HG02852 (cell line): ENCODE measurements at regions not wholly inside any gene's neighbourhood (a gene's known extent, or its start where the extent isn't known, plus 50 kb on each side); places are given as distances from the start of the nearest gene placed in this dataset.
"Not testable (repeated sequence)": the region's sequence is repeated elsewhere in the genome, so short reads cannot be mapped to it uniquely, and the experiment has no call there.

Experiments
- ATAC-seq: cut with Tn5 transposase; IDR thresholded peaks from one replicate; pipeline ENCODE4 v1.9.1; 2021; ENCODE audit warnings: mild to moderate bottlenecking, moderate library complexity; ENCODE audit not compliant: unreplicated experiment

GRCh38 chr14:97946641-97947040 is 1149.5 kb downstream of the VRK1 start:
- ATAC-seq = no peak

DNA sequence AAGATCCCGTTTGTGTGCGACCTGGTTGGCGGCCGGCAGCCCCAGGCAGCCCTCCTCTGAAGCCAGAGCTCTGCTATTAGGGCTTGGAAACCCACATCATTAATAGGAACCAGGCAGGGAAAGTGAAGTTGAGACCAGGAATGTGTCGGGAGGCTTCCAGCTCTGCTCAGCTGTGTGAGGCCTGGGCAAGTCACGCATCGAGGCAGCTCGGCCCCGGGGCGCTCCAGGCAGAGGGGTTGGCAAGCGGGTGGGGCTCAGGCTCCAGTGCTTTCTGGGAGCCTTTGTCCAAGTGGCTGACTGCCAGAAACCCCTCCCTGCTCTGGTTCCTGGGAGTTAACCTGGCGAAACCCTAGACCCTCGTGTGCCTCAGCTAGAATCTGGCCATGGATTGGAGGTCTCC is 1151.7 kb downstream of the VRK1 start:
- no peak for ATAC-seq

GRCh38 chr14:97956581-97957340 is 1159.6 kb downstream of the VRK1 start:
- ATAC-seq = no peak

- no peak for ATAC-seq
Observed at GRCh38 chr14:97959251-97959650, 1162.1 kb downstream of the VRK1 start.

DNA sequence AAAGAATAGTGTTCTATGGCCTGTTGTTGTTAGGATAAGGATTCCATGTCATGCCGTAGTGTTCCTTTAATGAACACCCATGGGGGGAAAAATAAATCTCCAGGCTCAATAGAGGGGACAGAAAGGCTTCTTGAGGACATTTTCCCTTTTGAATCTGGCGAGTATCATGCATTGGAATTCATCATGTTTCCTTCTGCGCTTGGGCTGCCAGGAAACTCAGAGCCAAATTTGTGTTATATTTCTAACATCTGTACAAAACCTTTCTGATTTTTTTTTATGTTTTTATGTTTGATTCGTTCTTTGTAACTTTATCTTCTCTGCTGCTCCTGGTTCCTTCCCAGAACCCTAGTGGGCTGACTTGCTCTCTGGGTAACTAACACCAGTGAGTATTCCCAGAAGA is 1163.3 kb downstream of the VRK1 start:
- ATAC-seq = no peak

DNA sequence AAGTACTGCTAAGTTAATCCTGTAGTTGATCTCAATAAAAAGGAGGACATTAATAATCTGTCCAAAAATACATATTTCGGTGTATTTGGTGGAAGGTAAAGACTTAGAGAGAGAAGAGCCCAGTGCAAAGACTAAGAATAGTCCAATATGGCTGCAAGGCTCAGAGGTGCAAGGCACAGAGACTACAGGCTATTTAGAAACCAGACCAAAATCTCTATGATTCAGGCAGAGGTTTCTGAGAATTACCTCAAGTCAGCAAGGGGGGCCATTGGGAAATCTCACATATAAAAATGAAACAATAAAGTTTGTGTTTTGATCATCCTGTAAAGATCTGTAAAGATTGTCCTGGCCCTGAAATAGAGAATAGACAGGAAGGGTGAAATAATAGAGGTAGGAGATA is 1173.0 kb downstream of the VRK1 start:
- no peak for ATAC-seq

GRCh38 chr14:97975216-97975615 is 1178.0 kb downstream of the VRK1 start:
- ATAC-seq = no peak

DNA sequence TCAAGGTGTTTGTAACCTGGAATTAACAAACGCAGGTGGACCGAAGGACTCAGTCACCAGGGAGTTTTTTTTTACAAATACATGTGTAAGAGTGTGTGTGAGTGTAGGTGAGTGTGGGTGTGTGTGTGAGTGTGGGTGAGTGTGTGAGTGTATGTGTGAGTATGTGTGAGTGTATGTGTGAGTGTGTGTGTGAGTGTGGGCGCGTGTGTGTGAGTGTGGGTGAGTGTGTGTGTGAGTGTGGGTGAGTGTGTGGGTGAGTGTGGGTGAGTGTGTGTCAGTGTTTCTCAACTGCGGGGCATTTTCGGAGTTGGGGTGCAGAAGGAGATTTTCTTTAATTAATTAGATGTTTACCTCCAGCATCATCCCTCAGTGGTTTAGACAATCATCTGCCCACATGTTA is 1178.8 kb downstream of the VRK1 start:
- ATAC-seq = no peak

GRCh38 chr14:97976861-97977260 is 1179.7 kb downstream of the VRK1 start:
- no peak for ATAC-seq

DNA sequence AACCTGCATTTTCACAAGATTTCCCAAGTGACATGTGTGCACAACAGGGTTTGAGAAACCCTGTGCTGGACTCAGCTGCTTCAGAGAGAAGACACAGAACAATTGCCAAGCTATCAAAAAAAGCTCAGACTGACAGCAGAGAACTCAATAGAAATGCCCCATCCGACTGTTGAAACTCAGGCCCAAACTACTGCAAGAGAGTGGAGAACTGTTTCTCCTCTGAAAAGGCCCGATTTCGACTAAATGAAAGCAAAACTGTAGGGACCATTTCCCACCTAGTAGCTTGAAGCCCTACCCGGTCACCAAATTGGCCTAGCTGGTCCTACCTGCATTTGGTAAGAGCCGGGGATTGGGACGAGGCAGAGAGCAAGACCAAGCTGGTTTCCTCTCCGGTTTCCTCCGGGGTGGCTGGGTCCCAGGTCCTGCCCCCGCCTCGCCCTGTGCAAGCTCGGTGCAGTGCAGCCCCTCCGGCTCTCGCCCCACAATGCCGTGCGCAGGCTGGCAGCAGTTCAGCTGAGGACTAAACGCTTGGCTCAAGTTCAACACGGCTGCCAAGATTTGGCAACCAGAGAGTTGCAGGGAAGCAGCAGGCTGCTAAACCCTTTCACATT is 1180.6 kb downstream of the VRK1 start:
- no peak for ATAC-seq

DNA sequence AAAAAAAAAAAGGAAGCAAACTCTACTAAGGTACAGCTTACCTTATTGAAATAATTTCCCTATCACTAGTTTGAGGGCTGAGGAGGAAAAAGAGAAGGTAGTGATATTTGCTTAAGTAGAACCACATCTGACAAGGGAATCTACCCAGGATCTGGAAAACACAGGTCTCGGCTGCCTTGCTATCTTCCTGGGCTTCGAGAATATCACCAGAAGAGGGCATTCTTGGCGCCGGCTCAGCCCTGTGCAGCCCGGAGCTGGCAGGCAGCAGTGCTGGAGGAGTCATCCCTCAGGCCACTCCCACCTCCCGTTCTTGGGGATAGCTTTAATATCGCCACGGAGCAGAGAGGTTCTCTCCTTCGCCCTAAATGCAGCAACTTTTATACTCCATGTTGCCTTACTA is 1181.2 kb downstream of the VRK1 start:
- no peak for ATAC-seq

GRCh38 chr14:97993508-97994019 is 1196.4 kb downstream of the VRK1 start:
- no peak for ATAC-seq

GRCh38 chr14:97994020-97994531 is 1196.9 kb downstream of the VRK1 start:
- no peak for ATAC-seq

- ATAC-seq = no peak
Observed at GRCh38 chr14:97995038-97995437, 1197.9 kb downstream of the VRK1 start.

- ATAC-seq = no peak
Observed at GRCh38 chr14:97995531-97995930, 1198.3 kb downstream of the VRK1 start.

DNA sequence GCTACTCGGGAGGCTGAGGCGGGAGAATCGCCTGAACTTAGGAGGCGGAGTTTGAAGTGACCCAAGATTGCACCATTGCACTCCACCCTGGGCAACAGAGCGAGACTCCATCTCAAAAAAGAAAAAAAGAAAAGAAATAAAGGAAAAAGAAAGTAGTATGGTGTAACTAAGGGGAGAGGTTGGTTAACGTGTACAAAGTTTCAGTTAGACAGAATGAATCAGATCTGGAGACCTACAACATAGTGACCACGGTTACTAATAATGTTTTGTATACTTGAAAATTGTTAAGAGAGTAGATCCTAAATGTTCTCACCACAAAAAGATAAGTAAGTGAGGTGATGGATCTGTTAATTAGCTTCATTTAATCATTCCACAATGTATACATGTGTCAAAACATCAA is 1208.8 kb downstream of the VRK1 start:
- ATAC-seq = no peak

GRCh38 chr14:98008381-98009113 is 1211.4 kb downstream of the VRK1 start:
- no peak for ATAC-seq

DNA sequence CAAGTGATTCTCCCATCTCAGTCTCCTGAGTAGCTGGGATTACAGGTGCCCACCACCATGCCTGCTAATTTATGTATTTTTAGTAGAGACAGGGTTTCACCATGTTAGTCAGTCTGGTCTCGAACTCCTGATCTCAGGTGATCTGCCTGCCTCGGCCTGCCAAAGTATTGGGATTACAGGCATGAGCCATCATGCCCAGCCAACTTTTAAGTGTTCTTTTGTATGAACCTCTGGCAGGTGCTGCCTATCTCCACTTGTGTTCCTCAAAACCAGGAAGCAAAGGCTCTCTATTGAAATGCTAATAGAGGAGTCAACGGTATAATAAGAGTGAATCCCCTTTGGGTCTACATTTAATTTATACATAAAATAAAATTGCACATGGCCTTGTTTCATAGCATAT is 1212.0 kb downstream of the VRK1 start:
- not testable (repeated sequence) for ATAC-seq

- ATAC-seq = no peak
Observed at GRCh38 chr14:98010784-98011183, 1213.6 kb downstream of the VRK1 start.

- no peak for ATAC-seq
Observed at GRCh38 chr14:98014851-98015615, 1217.9 kb downstream of the VRK1 start.

GRCh38 chr14:98015921-98016320 is 1218.7 kb downstream of the VRK1 start:
- no peak for ATAC-seq
